ENCODE measurements at regions not wholly inside any gene's neighbourhood (a gene's known extent, or its start where the extent isn't known, plus 50 kb on each side); places are given as distances from the start of the nearest gene placed in this dataset.

GRCh38 chr5:4627929-4628328, 512.2 kb upstream of the ADAMTS16 start:
- Mint-ChIP-seq H3K4me1 (peaks cover 8% of the 10 kb centered on the region in 2 experiments; a peak in 3 of 4 replicates), H3K27me3 (ENCODE audit: low read depth) (no peaks in the 10 kb centered on the region; the same call in 1 of the 2 replicates), H3K27ac (no peak overlapping the region; a peak in 1 of 7 replicates), H3K36me3 (ENCODE audit: insufficient read depth in 1 of 3, low read depth in 3 of 3) (no peaks in the 10 kb centered on the region; a peak in 2 of 7 replicates), H3K9me3 (peaks cover 5 to 10% of the 10 kb centered on the region in 2 experiments), H3K4me3 (no peak overlapping the region)
- no peak overlapping the region for H2BK15ac ChIP-seq (ENCODE audit: low read depth, low read length)
- no peaks in the 10 kb centered on the region for H3K79me1 ChIP-seq (ENCODE audit: insufficient read depth, low read depth, low read length, poor library complexity, severe bottlenecking)
- no peak overlapping the region for H2BK20ac ChIP-seq (ENCODE audit: low read depth, low read length, poor library complexity, severe bottlenecking)
- H3T11ph ChIP-seq (ENCODE audit: low read length): no peak overlapping the region
- no peak overlapping the region for H3K23ac ChIP-seq (ENCODE audit: insufficient read length, low read depth, low read length)
- no peak overlapping the region for H2BK5ac ChIP-seq (ENCODE audit: insufficient read length, low read length)
- no peak overlapping the region for H3K56ac ChIP-seq (ENCODE audit: insufficient read length, low read depth, low read length)
- H3K9ac ChIP-seq (ENCODE audit: extremely low read depth, insufficient read length, low read length): no peak overlapping the region
- H3K27ac ChIP-seq (ENCODE audit: insufficient read length, low read depth, low read length): no peak overlapping the region
- no peak overlapping the region for H4K8ac ChIP-seq (replicated peaks; ENCODE audit: insufficient read length, low read depth, low read length)
- DNase-seq: no peak
- no peak overlapping the region for H3K4ac ChIP-seq (ENCODE audit: low read depth, low read length)
- H3K79me2 ChIP-seq (ENCODE audit: insufficient read depth, low read length): no peaks in the 10 kb centered on the region
- no peak overlapping the region for H3K4me2 ChIP-seq (ENCODE audit: insufficient read depth, insufficient read length, low read length)
- H4K91ac ChIP-seq (ENCODE audit: insufficient read length, low read depth, low read length): no peak overlapping the region
- no peaks in the 10 kb centered on the region for H3K23me2 ChIP-seq (ENCODE audit: insufficient read length, low read depth, low read length, poor library complexity, severe bottlenecking)
- no peak overlapping the region for H2AFZ ChIP-seq (ENCODE audit: low read length)
- H3K14ac ChIP-seq (ENCODE audit: insufficient read depth, low read length): no peak overlapping the region
- H2AK5ac ChIP-seq (ENCODE audit: insufficient read length, low read length): no peak overlapping the region
- no peak overlapping the region for H3K18ac ChIP-seq (ENCODE audit: insufficient read length, low read depth, low read length)
- H3K9me3 ChIP-seq (ENCODE audit: control insufficient read depth, low read depth, low read length): no peaks in the 10 kb centered on the region
- no peaks in the 10 kb centered on the region for H3K4me1 ChIP-seq (ENCODE audit: insufficient read depth, low read length)
- no peaks in the 10 kb centered on the region for H3K27me3 ChIP-seq (ENCODE audit: insufficient read depth, low read length)
- no peak overlapping the region for H2BK120ac ChIP-seq (ENCODE audit: low read depth, low read length, poor library complexity, severe bottlenecking)
- no peak overlapping the region for H4K5ac ChIP-seq (ENCODE audit: insufficient read length, low read depth, low read length)
- no peaks in the 10 kb centered on the region for H4K20me1 ChIP-seq (ENCODE audit: control insufficient read depth, insufficient read depth, insufficient read length)
- H2BK12ac ChIP-seq (ENCODE audit: insufficient read length, low read depth, low read length): no peak overlapping the region
- TF ChIP-seq, protein P1, sequence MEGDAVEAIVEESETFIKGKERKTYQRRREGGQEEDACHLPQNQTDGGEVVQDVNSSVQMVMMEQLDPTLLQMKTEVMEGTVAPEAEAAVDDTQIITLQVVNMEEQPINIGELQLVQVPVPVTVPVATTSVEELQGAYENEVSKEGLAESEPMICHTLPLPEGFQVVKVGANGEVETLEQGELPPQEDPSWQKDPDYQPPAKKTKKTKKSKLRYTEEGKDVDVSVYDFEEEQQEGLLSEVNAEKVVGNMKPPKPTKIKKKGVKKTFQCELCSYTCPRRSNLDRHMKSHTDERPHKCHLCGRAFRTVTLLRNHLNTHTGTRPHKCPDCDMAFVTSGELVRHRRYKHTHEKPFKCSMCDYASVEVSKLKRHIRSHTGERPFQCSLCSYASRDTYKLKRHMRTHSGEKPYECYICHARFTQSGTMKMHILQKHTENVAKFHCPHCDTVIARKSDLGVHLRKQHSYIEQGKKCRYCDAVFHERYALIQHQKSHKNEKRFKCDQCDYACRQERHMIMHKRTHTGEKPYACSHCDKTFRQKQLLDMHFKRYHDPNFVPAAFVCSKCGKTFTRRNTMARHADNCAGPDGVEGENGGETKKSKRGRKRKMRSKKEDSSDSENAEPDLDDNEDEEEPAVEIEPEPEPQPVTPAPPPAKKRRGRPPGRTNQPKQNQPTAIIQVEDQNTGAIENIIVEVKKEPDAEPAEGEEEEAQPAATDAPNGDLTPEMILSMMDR (conservative IDR thresholded peaks at IDR 0.05): no peak
- WGBS (ENCODE audit: extremely low coverage, insufficient read length, low lambda C conversion rate): no CpG with 5 or more reads among the region's 9 CpGs

All from H9 (cell line).